HepG2 (cell line): ENCODE measurements at regions not wholly inside any gene's neighbourhood (a gene's known extent, or its start where the extent isn't known, plus 50 kb on each side); places are given as distances from the start of the nearest gene placed in this dataset.

Source experiments
- ATAC-seq: fragments of 200-7000 bp; cut with Tn5 transposase; 3 replicates; pipeline ENCODE4 v1.9.1; 2020; ENCODE audit warnings: mild to moderate bottlenecking, moderate library complexity
- BruUV-seq: library from RNA; stranded (reverse); fragments of 400-500 nt; replicated peaks from 2 replicates; lab custom pipeline; 2021; lab: Mats Ljungman, UMichigan
- CTCF ChIA-PET: fragments of 300-600 bp; formaldehyde crosslinking; extraction: SDS; loops from one replicate; lab custom pipeline; 2021; ENCODE audit warnings: low total read pairs, inconsistent platforms, low intra/inter-chr PET ratio; lab: Yijun Ruan, JAX
- POLR2A ChIA-PET: fragments of 350-600 bp; sonication (Branson Sonifier 250); formaldehyde crosslinking; loops from one replicate; lab custom pipeline; 2020; ENCODE audit warnings: antibody characterized with exemption, inconsistent platforms; lab: Yijun Ruan, JAX
- DNase-seq: peaks from one replicate; pipeline ENCODE4 v3.0.0-alpha.2; 2015; ENCODE audit warnings: low spot score
- FAIRE-seq: peaks from 3 replicates; lab custom pipeline; 2011; peaks lifted over from hg19 to GRCh38; lab: Jason Lieb, UNC
- H2AFZ ChIP-seq: one replicate; pipeline ENCODE4 v1.6.1; 2011; ENCODE audit warnings: low read length, inconsistent platforms
- H3K27ac ChIP-seq: fragments of 300-600 bp; 3 replicates; pipeline ENCODE4 v1.8.0; 2011; ENCODE audit warnings: mixed run types, mild to moderate bottlenecking, mixed read lengths, low read length, inconsistent platforms; ENCODE audit not compliant: insufficient read depth; ENCODE audit errors: extremely low read length
- H3K27me3 ChIP-seq, 2 experiments: fragments of 200-600 bp in 1 of 2; 2 replicates in 1 of 2; 3 replicates in 1 of 2; pipeline versions ENCODE4 v1.6.0 to v1.8.0; 2011; ENCODE audit warnings: low read length in 2 of 2, mild to moderate bottlenecking in 2 of 2, moderate library complexity in 2 of 2, inconsistent platforms in 1 of 2; ENCODE audit not compliant: insufficient read depth in 2 of 2, control insufficient read depth in 1 of 2
- H3K36me3 ChIP-seq, 2 experiments: fragments of 200-600 bp in 1 of 2; replicated peaks in 1 of 2; 2 replicates in 1 of 2; 3 replicates in 1 of 2; pipeline versions ENCODE4 v1.5.1 to v1.8.0; 2011; ENCODE audit warnings: low read length in 2 of 2, inconsistent platforms in 1 of 2; ENCODE audit not compliant: insufficient read depth in 2 of 2, control insufficient read depth in 1 of 2
- H3K4me1 ChIP-seq: 2 replicates; pipeline ENCODE4 v1.5.1; 2012; ENCODE audit warnings: low read length, inconsistent platforms; ENCODE audit not compliant: insufficient read depth
- H3K4me2 ChIP-seq: 2 replicates; pipeline ENCODE4 v1.6.0; 2011; ENCODE audit warnings: low read depth, low read length, inconsistent platforms
- H3K4me3 ChIP-seq, 3 experiments: fragments of 200-600 bp in 1 of 3; sonication (generic), shearing (Covaris generic) in 1 of 3; replicated peaks in 1 of 3; 2 replicates each; pipeline ENCODE4 v1.5.1; 2011 to 2016; ENCODE audit warnings: low read length in 3 of 3, inconsistent platforms in 2 of 3, low read depth in 2 of 3, mild to moderate bottlenecking in 2 of 3, control low read depth in 1 of 3, mixed read lengths in 1 of 3; ENCODE audit not compliant: insufficient read depth in 1 of 3
- H3K79me2 ChIP-seq: one replicate; pipeline ENCODE4 v1.6.1; 2011; ENCODE audit warnings: low read length, inconsistent platforms; ENCODE audit not compliant: insufficient read depth
- H3K9ac ChIP-seq: 2 replicates; pipeline ENCODE4 v1.6.0; 2011; ENCODE audit warnings: mild to moderate bottlenecking, low read depth, low read length, inconsistent platforms; ENCODE audit not compliant: insufficient read depth
- H3K9me3 ChIP-seq: 2 replicates; pipeline ENCODE4 v1.5.1; 2012; ENCODE audit warnings: mild to moderate bottlenecking, low read length
- H4K20me1 ChIP-seq: 2 replicates; pipeline ENCODE4 v1.6.0; 2011; ENCODE audit warnings: inconsistent platforms, mild to moderate bottlenecking, low read length, moderate library complexity; ENCODE audit not compliant: insufficient read depth
- CREM ChIP-seq, 2 experiments: sonication (generic) in 1 of 2; formaldehyde crosslinking in 1 of 2; IDR thresholded peaks; 2 replicates each; pipeline versions ENCODE4 v1.4.0 to v1.6.1; 2016 to 2020; ENCODE audit warnings: antibody characterized with exemption in 1 of 2, mild to moderate bottlenecking in 1 of 2, missing genetic modification reagents in 1 of 2
- CTCF ChIP-seq: sonication (generic); formaldehyde crosslinking; IDR thresholded peaks from 2 replicates; pipeline ENCODE4 v1.5.0; 2020; ENCODE audit warnings: mild to moderate bottlenecking, missing genetic modification reagents, moderate library complexity
- E2F5 ChIP-seq: sonication (generic); formaldehyde crosslinking; conservative IDR thresholded peaks from 2 replicates; pipeline ENCODE4 v1.4.0; 2020; ENCODE audit warnings: missing genetic modification reagents
- IRX3 ChIP-seq: sonication (generic); formaldehyde crosslinking; IDR thresholded peaks from 2 replicates; pipeline ENCODE4 v1.8.1; 2023; ENCODE audit warnings: mild to moderate bottlenecking, low read depth, missing genetic modification reagents, borderline replicate concordance
- MIER2 ChIP-seq: IDR thresholded peaks from 2 replicates; pipeline ENCODE4 v1.6.1; 2016; ENCODE audit warnings: missing biosample characterization, missing genetic modification reagents
- NR2F1 ChIP-seq, 2 experiments: fragments of 450-650 bp in 1 of 2; formaldehyde crosslinking in 1 of 2; IDR thresholded peaks; 2 replicates each; pipeline versions ENCODE4 v1.5.0 to v1.6.1; 2016 to 2020; ENCODE audit warnings: mild to moderate bottlenecking in 1 of 2, missing compliant biosample characterization in 1 of 2, missing genetic modification reagents in 1 of 2, moderate library complexity in 1 of 2
- POLR2A ChIP-seq, 2 experiments: IDR thresholded peaks; 2 replicates each; pipeline ENCODE4 v1.6.1; 2011; ENCODE audit warnings: low read depth in 2 of 2, low read length in 2 of 2, mild to moderate bottlenecking in 1 of 2, moderate library complexity in 1 of 2; ENCODE audit not compliant: insufficient read depth in 1 of 2
- POLR2AphosphoS2 ChIP-seq: IDR thresholded peaks from 2 replicates; pipeline ENCODE4 v1.6.1; 2011; ENCODE audit warnings: low read depth, low read length, improper control_type of control experiment
- UBTF ChIP-seq: sonication (generic); formaldehyde crosslinking; IDR thresholded peaks from 2 replicates; pipeline ENCODE4 v1.4.0; 2020; ENCODE audit warnings: mild to moderate bottlenecking, missing genetic modification reagents
- YEATS4 ChIP-seq: sonication (generic); formaldehyde crosslinking; IDR thresholded peaks from 2 replicates; pipeline ENCODE4 v1.4.0; 2020; ENCODE audit warnings: missing genetic modification reagents, borderline replicate concordance
- ZFP36 ChIP-seq: fragments of 150-350 bp; IDR thresholded peaks from 2 replicates; pipeline ENCODE4 v1.6.1; 2018; ENCODE audit warnings: borderline replicate concordance, low read length, low read depth; ENCODE audit not compliant: partially characterized antibody
- ZNF354B ChIP-seq: sonication (generic); formaldehyde crosslinking; IDR thresholded peaks from 2 replicates; pipeline ENCODE4 v1.8.0; 2022; ENCODE audit warnings: mild to moderate bottlenecking, missing genetic modification reagents
- ZNF460 ChIP-seq: sonication (generic); formaldehyde crosslinking; IDR thresholded peaks from 2 replicates; pipeline ENCODE4 v1.5.1; 2020; ENCODE audit warnings: missing genetic modification reagents, mild to moderate bottlenecking, borderline replicate concordance
- ZNF547 ChIP-seq: sonication (generic); formaldehyde crosslinking; IDR thresholded peaks from 2 replicates; pipeline ENCODE4 v1.5.1; 2020; ENCODE audit warnings: mild to moderate bottlenecking, missing genetic modification reagents
- ZNF704 ChIP-seq: sonication (generic); formaldehyde crosslinking; IDR thresholded peaks from 2 replicates; pipeline ENCODE4 v1.8.1; 2023; ENCODE audit warnings: mild to moderate bottlenecking, inconsistent platforms, moderate library complexity, missing genetic modification reagents, borderline replicate concordance
- ZNF740 ChIP-seq: sonication (generic); formaldehyde crosslinking; IDR thresholded peaks from 2 replicates; pipeline ENCODE4 v1.4.0; 2020; ENCODE audit warnings: missing genetic modification reagents
- ZNF746 ChIP-seq: sonication (generic); formaldehyde crosslinking; IDR thresholded peaks from 2 replicates; pipeline ENCODE4 v1.8.0; 2022; ENCODE audit warnings: mild to moderate bottlenecking, missing genetic modification reagents
- ZNF784 ChIP-seq: sonication (generic); formaldehyde crosslinking; IDR thresholded peaks from 2 replicates; pipeline ENCODE4 v1.5.1; 2020; ENCODE audit warnings: missing genetic modification reagents, mild to moderate bottlenecking, borderline replicate concordance
- WGBS: methylation state at CpG from one replicate; pipeline ENCODE4 v1.1.6; 2017; ENCODE audit warnings: low lambda C conversion rate; 5-methylcytosine and 5-hydroxymethylcytosine counted together
- in situ Hi-C: cut with HindIII; loops from 2 replicates; pipeline ENCODE4 v1.10.0; 2017; ENCODE audit warnings: low pct_unique_long_range_greater_than_20kb; ENCODE audit not compliant: extremely low pct_ligation_motif_present
- intact Hi-C: fragments of 100-400 bp; cut with micrococcal nuclease; formaldehyde crosslinking; loops from one replicate; pipeline ENCODE4 v1.10.0; 2022; ENCODE audit not compliant: unreplicated experiment

- no peak overlapping the region for H2AFZ ChIP-seq
- in situ Hi-C loops, result no loop called here
- no peaks in the 10 kb centered on the region for H3K79me2 ChIP-seq
- H3K36me3 ChIP-seq, result no peaks in the 10 kb centered on the region
- ATAC-seq, result peak; percentile 46; the same call in 1 of the 3 replicates
- no peaks in the 10 kb centered on the region for H4K20me1 ChIP-seq
- BruUV-seq, result no TSS peak
- no peak overlapping the region for H3K4me3 ChIP-seq
- no peak overlapping the region for H3K4me2 ChIP-seq
- intact Hi-C loops, result loop anchor here (10.0 kb wide), 1 partner anchor 566 kb away; no protein-coding TSS in a partner anchor
- H3K27ac ChIP-seq, result no peak overlapping the region
- no peaks in the 10 kb centered on the region for H3K4me1 ChIP-seq
- H3K9me3 ChIP-seq, result no peaks in the 10 kb centered on the region
- no peak overlapping the region for H3K9ac ChIP-seq
- CTCF ChIA-PET, result no interaction called here
- no peaks in the 10 kb centered on the region; a peak in 1 of 5 replicates for H3K27me3 ChIP-seq
- DNase-seq, result no peak
- WGBS, result 27% methylated on average over 9 of the region's 9 CpGs
- no peak for FAIRE-seq
- POLR2A ChIA-PET, result no interaction called here
- no peak for TF ChIP-seq ZNF784
- no peak for TF ChIP-seq POLR2A (IDR thresholded peaks at IDR 0.05; ENCODE audit: insufficient read depth in 1 of 2, low read depth in 2 of 2, low read length in 2 of 2)
- no peak for TF ChIP-seq MIER2 (CRISPR knock-in tag)
- no peak for TF ChIP-seq ZNF740 (CRISPR knock-in tag)
- TF ChIP-seq ZNF704 (CRISPR knock-in tag), result no peak
- TF ChIP-seq YEATS4 (CRISPR knock-in tag), result no peak
- TF ChIP-seq CTCF (CRISPR knock-in tag), result no peak
- no peak for TF ChIP-seq ZFP36
- no peak for TF ChIP-seq NR2F1 (CRISPR knock-in tag; IDR thresholded peaks at IDR 0.05)
- TF ChIP-seq ZNF547 (CRISPR knock-in tag), result no peak
- no peak for TF ChIP-seq CREM (IDR thresholded peaks at IDR 0.05)
- TF ChIP-seq CREM (CRISPR knock-in tag; IDR thresholded peaks at IDR 0.05), result no peak
- TF ChIP-seq ZNF746 (CRISPR knock-in tag), result no peak
- TF ChIP-seq ZNF354B (CRISPR knock-in tag), result no peak
- no peak for TF ChIP-seq UBTF (CRISPR knock-in tag)
- TF ChIP-seq E2F5 (CRISPR knock-in tag), result no peak
- no peak for TF ChIP-seq IRX3
- no peak for TF ChIP-seq ZNF460
- TF ChIP-seq POLR2AphosphoS2, result no peak
Measured at GRCh38 chr4:173990869-173991210, 292.6 kb downstream of the FBXO8 start.
